ENCODE measurements at regions not wholly inside any gene's neighbourhood (a gene's known extent, or its start where the extent isn't known, plus 50 kb on each side); places are given as distances from the start of the nearest gene placed in this dataset.

- DNase-seq, result no peak
Observed at GRCh38 chr6:43997345-43997677, 129.9 kb downstream of the MRPL14 start.

- DNase-seq, result no peak
Observed at GRCh38 chr6:43996618-43997344, 130.5 kb downstream of the MRPL14 start.

- no peak for DNase-seq
Observed at GRCh38 chr6:43995137-43995536, 132.1 kb downstream of the MRPL14 start.

- DNase-seq, result no peak
Observed at GRCh38 chr6:43993881-43994523, 133.2 kb downstream of the MRPL14 start.

GRCh38 chr6:43992783-43993644 lies 134.2 kb downstream of the MRPL14 start:
- DNase-seq, result no peak

- no peak for DNase-seq
Observed at GRCh38 chr6:43992126-43992663, 135.1 kb downstream of the MRPL14 start.

- no peak for DNase-seq
Observed at GRCh38 chr6:43990627-43991619, 136.3 kb downstream of the MRPL14 start.

- no peak for DNase-seq
Observed at GRCh38 chr6:43990275-43990626, 137.0 kb downstream of the MRPL14 start.

GRCh38 chr6:43989581-43990146 lies 137.6 kb downstream of the MRPL14 start:
- no peak for DNase-seq

GRCh38 chr6:43988801-43989200 lies 138.5 kb downstream of the MRPL14 start:
- no peak for DNase-seq

GRCh38 chr6:43987838-43988439 lies 139.3 kb downstream of the MRPL14 start:
- no peak for DNase-seq

- DNase-seq, result no peak
Observed at GRCh38 chr6:43986177-43986825, 141.0 kb downstream of the MRPL14 start.

GRCh38 chr6:43985329-43985728 lies 141.9 kb downstream of the MRPL14 start:
- no peak for DNase-seq

GRCh38 chr6:43984442-43985321 lies 142.6 kb downstream of the MRPL14 start:
- DNase-seq, result no peak

- DNase-seq, result no peak
Observed at GRCh38 chr6:43983632-43984031, 143.6 kb downstream of the MRPL14 start.

GRCh38 chr6:43983191-43983590 lies 144.1 kb downstream of the MRPL14 start:
- no peak for DNase-seq

- no peak for DNase-seq
Observed at GRCh38 chr6:43982084-43982625, 145.1 kb downstream of the MRPL14 start.

- no peak for DNase-seq
Observed at GRCh38 chr6:43981363-43981990, 145.8 kb downstream of the MRPL14 start.

All from stimulated activated CD4-positive, alpha-beta T cell treated with anti-CD3 and anti-CD28 coated beads, Interleukin-4, amount 100 ng/mL, for 24 hours (primary cell).